IMR-90 (cell line): ENCODE measurements at regions not wholly inside any gene's neighbourhood (a gene's known extent, or its start where the extent isn't known, plus 50 kb on each side); places are given as distances from the start of the nearest gene placed in this dataset.

Source experiments
- ATAC-seq: fragments of 200-7000 bp; cut with Tn5 transposase; 2 replicates; pipeline ENCODE4 v1.9.1; 2020; ENCODE audit warnings: low read depth, mild to moderate bottlenecking, moderate library complexity
- BruUV-seq: library from RNA; stranded (reverse); fragments of 400-500 nt; replicated peaks from 2 replicates; lab custom pipeline; 2021; lab: Mats Ljungman, UMichigan
- CTCF ChIA-PET: fragments of 300-600 bp; formaldehyde crosslinking; extraction: SDS; loops from one replicate; lab custom pipeline; 2021; ENCODE audit warnings: antibody characterized with exemption; lab: Yijun Ruan, JAX
- POLR2A ChIA-PET: fragments of 300-600 bp; sonication (Branson Sonifier 250); formaldehyde crosslinking; loops from one replicate; lab custom pipeline; 2022; ENCODE audit warnings: antibody characterized with exemption; ENCODE audit not compliant: unreplicated experiment; lab: Charles Lee
- DNase-seq: peaks from one replicate; pipeline ENCODE4 v3.0.0; 2013
- H2AFZ ChIP-seq: replicated peaks from 2 replicates; pipeline ENCODE3; 2013; ENCODE audit warnings: low read length, mild to moderate bottlenecking; ENCODE audit not compliant: poor library complexity
- H2AK5ac ChIP-seq: 2 replicates; pipeline ENCODE4 v1.6.1; 2013; ENCODE audit warnings: low read depth, low read length, inconsistent platforms
- H2AK9ac ChIP-seq: replicated peaks from 2 replicates; pipeline ENCODE3; 2013; ENCODE audit warnings: mild to moderate bottlenecking, low read depth, low read length, moderate library complexity; ENCODE audit not compliant: poor library complexity
- H2BK120ac ChIP-seq: 2 replicates; pipeline ENCODE4 v1.6.1; 2013; ENCODE audit warnings: low read depth, low read length, inconsistent platforms
- H2BK15ac ChIP-seq: 3 replicates; pipeline ENCODE4 v1.6.1; 2013; ENCODE audit warnings: low read depth, low read length, inconsistent platforms
- H2BK20ac ChIP-seq: 2 replicates; pipeline ENCODE4 v1.6.1; 2013; ENCODE audit warnings: low read depth, mild to moderate bottlenecking, inconsistent platforms, low read length, moderate library complexity
- H2BK5ac ChIP-seq: 2 replicates; pipeline ENCODE4 v1.6.1; 2013; ENCODE audit warnings: mild to moderate bottlenecking, low read depth, low read length, inconsistent platforms; ENCODE audit not compliant: poor library complexity, severe bottlenecking
- H3K14ac ChIP-seq: replicated peaks from 2 replicates; pipeline ENCODE4 v1.6.1; 2013; ENCODE audit warnings: low read depth, low read length, inconsistent platforms
- H3K18ac ChIP-seq: 2 replicates; pipeline ENCODE4 v1.6.1; 2013; ENCODE audit warnings: low read depth, low read length, control low read depth
- H3K23ac ChIP-seq: 2 replicates; pipeline ENCODE4 v1.6.1; 2013; ENCODE audit warnings: low read depth, low read length, inconsistent platforms
- H3K27ac ChIP-seq: 2 replicates; pipeline ENCODE4 v1.5.1; 2013; ENCODE audit warnings: mild to moderate bottlenecking, control low read depth, low read length; ENCODE audit not compliant: insufficient read depth
- H3K27me3 ChIP-seq: 2 replicates; pipeline ENCODE4 v1.6.1; 2013; ENCODE audit warnings: low read length; ENCODE audit not compliant: control insufficient read depth, insufficient read depth
- H3K36me3 ChIP-seq: 2 replicates; pipeline ENCODE4 v1.6.1; 2013; ENCODE audit warnings: low read length, mixed read lengths; ENCODE audit not compliant: control insufficient read depth, insufficient read depth
- H3K4ac ChIP-seq: 2 replicates; pipeline ENCODE4 v1.6.1; 2013; ENCODE audit warnings: low read depth, low read length, inconsistent platforms
- H3K4me1 ChIP-seq: 2 replicates; pipeline ENCODE4 v1.6.1; 2013; ENCODE audit warnings: low read length, mixed read lengths; ENCODE audit not compliant: control insufficient read depth, insufficient read depth
- H3K4me2 ChIP-seq: 2 replicates; pipeline ENCODE4 v1.6.1; 2013; ENCODE audit warnings: low read depth, mild to moderate bottlenecking, control low read depth, low read length, moderate library complexity
- H3K4me3 ChIP-seq: 2 replicates; pipeline ENCODE4 v1.5.1; 2013; ENCODE audit warnings: low read depth, mild to moderate bottlenecking, control low read depth, low read length, moderate library complexity; ENCODE audit not compliant: insufficient read depth
- H3K56ac ChIP-seq: 2 replicates; pipeline ENCODE4 v1.6.1; 2013; ENCODE audit warnings: low read length, inconsistent platforms; ENCODE audit not compliant: insufficient read depth; ENCODE audit errors: extremely low read depth
- H3K79me1 ChIP-seq, 2 experiments: 2 replicates each; pipeline ENCODE4 v1.6.1; 2013; ENCODE audit warnings: low read length in 2 of 2, inconsistent platforms in 1 of 2, low read depth in 1 of 2
- H3K9ac ChIP-seq: 2 replicates; pipeline ENCODE4 v1.6.1; 2013; ENCODE audit warnings: low read depth, low read length, control low read depth
- H3K9me1 ChIP-seq: 2 replicates; pipeline ENCODE4 v1.6.1; 2013; ENCODE audit warnings: low read length, inconsistent platforms; ENCODE audit not compliant: insufficient read depth
- H3K9me3 ChIP-seq: 2 replicates; pipeline ENCODE4 v1.6.1; 2013; ENCODE audit warnings: low read length; ENCODE audit not compliant: control insufficient read depth, insufficient read depth
- H4K20me1 ChIP-seq: 2 replicates; pipeline ENCODE4 v1.6.1; 2013; ENCODE audit warnings: low read length, inconsistent platforms; ENCODE audit not compliant: insufficient read depth
- H4K5ac ChIP-seq: 2 replicates; pipeline ENCODE4 v1.6.1; 2013; ENCODE audit warnings: mild to moderate bottlenecking, low read depth, low read length, control low read depth
- H4K8ac ChIP-seq, 2 experiments: 2 replicates each; pipeline ENCODE4 v1.6.1; 2013; ENCODE audit warnings: low read depth in 2 of 2, low read length in 2 of 2, control low read depth in 1 of 2, inconsistent platforms in 1 of 2
- H4K91ac ChIP-seq: 2 replicates; pipeline ENCODE4 v1.6.1; 2013; ENCODE audit warnings: low read depth, low read length, inconsistent platforms; ENCODE audit not compliant: insufficient read depth
- MAFK ChIP-seq: IDR thresholded peaks from 2 replicates; pipeline ENCODE4 v1.6.1; 2012; ENCODE audit warnings: low read depth, low read length, improper control_type of control experiment
- WGBS, 2 experiments: methylation state at CpG; one replicate each; pipeline versions ENCODE4 v1.1.5 to v1.1.7; 2013; ENCODE audit warnings: missing lambda C conversion rate in 2 of 2; ENCODE audit not compliant: insufficient read length in 1 of 2; ENCODE audit errors: extremely low coverage in 2 of 2; 5-methylcytosine and 5-hydroxymethylcytosine counted together
- dilution Hi-C: fragments of 300-500 bp; cut with HindIII; formaldehyde crosslinking; loops from one replicate; pipeline ENCODE4 v1.14.3; 2018; ENCODE audit warnings: low sequenced_read_pairs; ENCODE audit not compliant: unreplicated experiment
- in situ Hi-C: fragments of 300-500 bp; cut with MboI; formaldehyde crosslinking; loops from 3 replicates; pipeline ENCODE4 v1.14.3; 2019; ENCODE audit warnings: low sequenced_read_pairs, inconsistent platforms, mixed read lengths
- intact Hi-C: fragments of 100-400 bp; cut with micrococcal nuclease; formaldehyde crosslinking; loops from 2 replicates; pipeline ENCODE4 v1.10.0; 2022

DNA sequence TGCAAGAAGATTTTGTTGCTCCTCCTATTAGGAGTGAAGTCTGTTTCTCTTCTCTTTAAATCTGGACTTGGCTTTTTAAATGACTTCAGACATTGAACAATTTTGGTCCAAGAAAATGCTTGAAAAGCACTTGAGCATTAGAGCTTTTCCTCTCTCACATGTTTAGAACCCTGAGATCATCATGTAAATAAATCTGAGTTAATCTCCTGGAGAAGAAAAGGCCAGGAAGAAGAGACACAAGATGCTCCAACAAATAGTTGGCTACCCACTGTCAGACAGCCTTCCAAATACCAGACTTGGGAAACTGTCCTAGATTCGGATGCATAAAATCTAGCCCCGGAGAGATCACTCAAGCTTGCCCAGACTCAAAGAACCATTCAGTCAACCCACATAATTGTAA, 1353.1 kb upstream of the ADGRL4 start:
- POLR2A ChIA-PET: no interaction called here
- H4K8ac ChIP-seq: no peak overlapping the region
- no peak overlapping the region for H3K56ac ChIP-seq
- H3K4me2 ChIP-seq: no peak overlapping the region
- DNase-seq (no peak), ATAC-seq (no peak)
- no peak overlapping the region for H4K91ac ChIP-seq
- H3K4ac ChIP-seq: no peak overlapping the region
- H3K9me1 ChIP-seq: no peaks in the 10 kb centered on the region
- no peak overlapping the region for H2BK5ac ChIP-seq
- no peak overlapping the region for H2AK9ac ChIP-seq
- CTCF ChIA-PET: no interaction called here
- no peak overlapping the region for H4K5ac ChIP-seq
- BruUV-seq: no TSS peak
- H3K14ac ChIP-seq: no peak overlapping the region
- no peak overlapping the region for H3K4me3 ChIP-seq
- H3K4me1 ChIP-seq: no peaks in the 10 kb centered on the region
- no peak overlapping the region for H3K27ac ChIP-seq
- no peak for TF ChIP-seq MAFK
- no peak overlapping the region for H2AFZ ChIP-seq
- H2BK120ac ChIP-seq: no peak overlapping the region
- no peak overlapping the region for H3K18ac ChIP-seq
- dilution Hi-C loops: no loop called here
- no peaks in the 10 kb centered on the region for H3K9me3 ChIP-seq
- no CpG with 5 or more reads among the region's 2 CpGs for WGBS, 2 experiments
- no peaks in the 10 kb centered on the region for H3K36me3 ChIP-seq
- H3K9ac ChIP-seq: no peak overlapping the region
- H2BK20ac ChIP-seq: no peak overlapping the region
- no peaks in the 10 kb centered on the region for H4K20me1 ChIP-seq
- intact Hi-C loops: no loop called here
- no peaks in the 10 kb centered on the region for H3K79me1 ChIP-seq
- H3K27me3 ChIP-seq: no peaks in the 10 kb centered on the region
- no peak overlapping the region for H2BK15ac ChIP-seq
- H3K23ac ChIP-seq: no peak overlapping the region
- in situ Hi-C loops: no loop called here
- no peak overlapping the region for H2AK5ac ChIP-seq
